ENCODE measurements at regions not wholly inside any gene's neighbourhood (a gene's known extent, or its start where the extent isn't known, plus 50 kb on each side); places are given as distances from the start of the nearest gene placed in this dataset.

DNA sequence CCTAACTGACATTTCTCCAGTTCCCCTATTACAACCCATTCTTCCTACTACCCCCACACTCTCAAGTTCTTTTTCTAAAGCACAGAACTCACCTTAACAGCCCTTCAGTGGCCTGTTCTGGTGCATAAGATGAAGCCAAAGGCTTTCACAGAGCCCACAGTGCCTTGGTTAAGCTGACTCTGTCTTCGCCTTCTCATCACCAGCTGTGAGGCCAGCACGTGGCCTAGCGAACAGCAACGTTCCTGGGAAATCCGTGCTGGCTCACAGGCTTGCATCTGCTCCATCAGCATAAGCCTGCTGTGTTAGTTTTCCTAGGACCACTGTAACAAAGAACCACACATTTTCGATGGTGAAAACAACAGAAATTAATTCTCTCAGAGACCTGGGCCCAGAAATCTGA, 67.9 kb upstream of the LPAR1 start:
- no peak for DNase-seq
- TF ChIP-seq, protein P1, sequence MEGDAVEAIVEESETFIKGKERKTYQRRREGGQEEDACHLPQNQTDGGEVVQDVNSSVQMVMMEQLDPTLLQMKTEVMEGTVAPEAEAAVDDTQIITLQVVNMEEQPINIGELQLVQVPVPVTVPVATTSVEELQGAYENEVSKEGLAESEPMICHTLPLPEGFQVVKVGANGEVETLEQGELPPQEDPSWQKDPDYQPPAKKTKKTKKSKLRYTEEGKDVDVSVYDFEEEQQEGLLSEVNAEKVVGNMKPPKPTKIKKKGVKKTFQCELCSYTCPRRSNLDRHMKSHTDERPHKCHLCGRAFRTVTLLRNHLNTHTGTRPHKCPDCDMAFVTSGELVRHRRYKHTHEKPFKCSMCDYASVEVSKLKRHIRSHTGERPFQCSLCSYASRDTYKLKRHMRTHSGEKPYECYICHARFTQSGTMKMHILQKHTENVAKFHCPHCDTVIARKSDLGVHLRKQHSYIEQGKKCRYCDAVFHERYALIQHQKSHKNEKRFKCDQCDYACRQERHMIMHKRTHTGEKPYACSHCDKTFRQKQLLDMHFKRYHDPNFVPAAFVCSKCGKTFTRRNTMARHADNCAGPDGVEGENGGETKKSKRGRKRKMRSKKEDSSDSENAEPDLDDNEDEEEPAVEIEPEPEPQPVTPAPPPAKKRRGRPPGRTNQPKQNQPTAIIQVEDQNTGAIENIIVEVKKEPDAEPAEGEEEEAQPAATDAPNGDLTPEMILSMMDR (IDR thresholded peaks at IDR 0.05; ENCODE audit: partially characterized antibody, unreplicated experiment) = no peak
- no peaks in the 10 kb centered on the region for H3K27me3 Mint-ChIP-seq (ENCODE audit: unreplicated experiment)
- H3K4me1 Mint-ChIP-seq (ENCODE audit: low read depth, unreplicated experiment) = no peaks in the 10 kb centered on the region
- H3K4me3 Mint-ChIP-seq (ENCODE audit: unreplicated experiment) = no peak overlapping the region
- peaks cover 3% of the 10 kb centered on the region for H3K9me3 Mint-ChIP-seq (ENCODE audit: unreplicated experiment)
- H3K27ac Mint-ChIP-seq (ENCODE audit: unreplicated experiment) = no peak overlapping the region
- no peaks in the 10 kb centered on the region for H3K36me3 Mint-ChIP-seq (ENCODE audit: unreplicated experiment)

DNA sequence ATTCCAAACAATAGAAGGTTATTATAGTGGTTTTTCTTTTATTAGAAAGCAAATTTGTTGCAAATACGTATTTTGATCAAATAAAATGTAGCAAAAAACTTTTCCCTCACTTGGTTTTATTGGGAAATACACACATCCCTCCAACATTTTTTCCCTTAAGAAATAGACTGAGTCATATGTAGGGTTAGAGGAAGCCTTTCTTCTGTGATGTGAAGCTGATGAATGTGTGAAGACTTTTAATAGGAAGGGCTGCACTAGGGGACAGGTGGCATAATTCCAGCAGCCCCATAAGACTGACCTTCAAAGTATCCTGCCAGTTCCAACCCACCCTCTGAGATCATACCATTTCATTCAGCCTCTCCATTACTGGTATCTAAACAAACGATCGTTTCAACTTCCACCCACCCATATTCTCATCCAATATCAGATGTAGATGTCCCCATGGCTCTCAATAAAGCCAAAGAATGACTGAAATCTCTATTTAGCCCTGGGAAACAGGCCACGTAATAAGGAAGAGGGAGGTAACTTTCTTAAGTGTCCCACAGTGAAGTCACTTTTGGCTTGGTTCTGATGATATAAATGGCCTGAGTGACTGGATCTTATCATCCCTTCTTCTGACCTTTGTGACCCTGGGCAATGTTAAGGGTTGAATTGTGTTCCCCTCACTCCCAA, 64.7 kb upstream of the LPAR1 start:
- H3K27ac Mint-ChIP-seq (ENCODE audit: unreplicated experiment) = no peak overlapping the region
- H3K4me3 Mint-ChIP-seq (ENCODE audit: unreplicated experiment) = no peak overlapping the region
- peaks cover 18% of the 10 kb centered on the region for H3K4me1 Mint-ChIP-seq (ENCODE audit: low read depth, unreplicated experiment)

DNA sequence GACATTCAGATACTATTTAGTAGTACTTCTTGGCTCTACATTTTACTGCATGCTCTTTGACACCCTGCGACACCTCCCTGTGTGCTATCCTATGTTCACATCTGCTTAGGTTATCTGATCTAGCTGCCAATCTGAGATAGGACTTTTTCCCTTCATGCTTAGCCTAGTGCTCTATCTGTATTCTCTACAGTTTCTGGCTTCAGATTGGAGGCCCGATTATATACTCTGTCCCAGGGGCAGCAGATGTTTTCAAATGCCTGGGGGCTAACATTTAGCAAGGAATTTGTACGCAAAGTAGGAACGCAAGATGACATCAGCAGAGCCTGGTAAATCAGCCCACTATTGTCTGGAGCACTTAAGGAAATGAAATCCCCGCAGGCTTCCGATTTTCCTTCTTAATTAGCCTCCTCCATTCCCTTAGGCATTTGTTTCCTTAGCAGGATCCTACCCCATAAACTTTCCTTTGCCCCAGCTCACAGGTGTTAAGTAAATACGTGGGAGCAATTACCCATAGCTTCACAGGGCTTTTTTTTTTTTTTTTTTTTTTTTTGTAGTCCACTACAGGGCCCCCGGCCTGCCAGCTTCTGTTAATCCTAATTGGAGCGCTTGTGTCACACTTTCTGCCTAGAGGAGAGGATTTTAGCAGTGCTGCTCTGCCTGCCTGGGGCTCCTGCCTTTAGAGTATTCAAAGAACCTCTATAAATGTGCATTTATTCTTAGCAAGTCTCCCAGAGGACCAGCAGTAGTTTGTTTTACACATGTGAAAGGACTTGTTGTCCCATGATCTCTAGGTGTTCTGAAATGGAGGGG, 61.1 kb upstream of the LPAR1 start:
- peak; percentile 39 for DNase-seq
- Mint-ChIP-seq H3K27ac (ENCODE audit: unreplicated experiment) (peak overlapping the region; percentile 79), H3K4me1 (ENCODE audit: low read depth, unreplicated experiment) (peaks cover 18% of the 10 kb centered on the region)

More for the DNA sequence above, 64.7 kb upstream of the LPAR1 start:
- H3K9me3 Mint-ChIP-seq (ENCODE audit: unreplicated experiment) = peaks cover 2% of the 10 kb centered on the region
- TF ChIP-seq, protein P1 (IDR thresholded peaks at IDR 0.05; ENCODE audit: partially characterized antibody, unreplicated experiment) = no peak
- no peaks in the 10 kb centered on the region for H3K27me3 Mint-ChIP-seq (ENCODE audit: unreplicated experiment)
- no peaks in the 10 kb centered on the region for H3K36me3 Mint-ChIP-seq (ENCODE audit: unreplicated experiment)
- DNase-seq = no peak

DNA sequence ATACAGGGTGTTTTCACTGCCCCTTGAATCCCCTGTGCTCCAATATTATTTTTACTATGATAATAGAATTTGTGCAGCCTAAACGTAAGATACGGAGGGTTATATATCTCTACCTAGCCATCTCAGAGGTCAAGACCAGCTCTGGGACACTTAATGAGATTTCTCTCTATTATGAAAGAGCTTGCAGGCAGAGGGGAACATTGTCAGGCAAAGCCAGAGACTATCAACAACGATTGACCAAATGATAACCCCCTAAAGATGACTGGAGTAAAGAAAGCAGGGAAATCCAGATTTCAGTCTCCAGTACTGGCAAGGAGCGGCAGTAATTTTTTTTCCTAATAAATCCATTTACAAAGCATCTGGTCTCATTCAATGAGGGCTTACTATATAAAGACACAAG, 59.8 kb upstream of the LPAR1 start:
- Mint-ChIP-seq H3K4me3 (ENCODE audit: unreplicated experiment) (no peak overlapping the region), H3K27ac (ENCODE audit: unreplicated experiment) (no peak overlapping the region), H3K27me3 (ENCODE audit: unreplicated experiment) (no peaks in the 10 kb centered on the region), H3K4me1 (ENCODE audit: low read depth, unreplicated experiment) (peaks cover 18% of the 10 kb centered on the region), H3K36me3 (ENCODE audit: unreplicated experiment) (no peaks in the 10 kb centered on the region), H3K9me3 (ENCODE audit: unreplicated experiment) (no peaks in the 10 kb centered on the region)
- TF ChIP-seq, protein P1 (IDR thresholded peaks at IDR 0.05; ENCODE audit: partially characterized antibody, unreplicated experiment) = no peak
- DNase-seq = no peak

More for the DNA sequence above, 61.1 kb upstream of the LPAR1 start:
- H3K27me3 Mint-ChIP-seq (ENCODE audit: unreplicated experiment) = no peaks in the 10 kb centered on the region
- no peaks in the 10 kb centered on the region for H3K36me3 Mint-ChIP-seq (ENCODE audit: unreplicated experiment)
- no peaks in the 10 kb centered on the region for H3K9me3 Mint-ChIP-seq (ENCODE audit: unreplicated experiment)
- TF ChIP-seq, protein P1 (IDR thresholded peaks at IDR 0.05; ENCODE audit: partially characterized antibody, unreplicated experiment) = no peak
- peak overlapping the region; percentile 7 for H3K4me3 Mint-ChIP-seq (ENCODE audit: unreplicated experiment)

DNA sequence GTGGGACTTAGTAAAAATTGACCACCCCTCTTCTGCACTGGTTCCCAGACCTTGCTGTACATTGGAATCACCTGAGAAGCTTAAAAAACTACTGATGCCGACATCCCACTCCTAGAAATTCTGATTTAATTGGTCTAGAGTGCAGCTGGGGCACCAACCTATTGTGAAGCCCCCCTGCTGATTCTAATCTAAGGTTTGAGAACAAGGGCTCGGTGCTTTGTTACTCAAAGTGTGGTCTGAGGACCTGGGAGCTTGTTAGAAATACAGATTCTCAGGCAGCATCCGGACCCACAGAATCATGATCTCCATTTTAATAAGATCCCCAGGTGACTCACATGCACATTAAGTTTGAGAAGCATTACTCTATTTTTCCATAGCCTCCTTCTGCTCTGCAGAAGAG, 57.8 kb upstream of the LPAR1 start:
- no peak overlapping the region for H3K4me3 Mint-ChIP-seq (ENCODE audit: unreplicated experiment)
- no peaks in the 10 kb centered on the region for H3K27me3 Mint-ChIP-seq (ENCODE audit: unreplicated experiment)
- peaks cover 18% of the 10 kb centered on the region for H3K4me1 Mint-ChIP-seq (ENCODE audit: low read depth, unreplicated experiment)
- H3K27ac Mint-ChIP-seq (ENCODE audit: unreplicated experiment) = no peak overlapping the region
- H3K36me3 Mint-ChIP-seq (ENCODE audit: unreplicated experiment) = no peaks in the 10 kb centered on the region
- no peak for DNase-seq
- H3K9me3 Mint-ChIP-seq (ENCODE audit: unreplicated experiment) = no peaks in the 10 kb centered on the region
- TF ChIP-seq, protein P1 (IDR thresholded peaks at IDR 0.05; ENCODE audit: partially characterized antibody, unreplicated experiment) = no peak
